DMS 273 treated with DMSO at 0.1 percent for 48 hours (cell line): ENCODE measurements at regions not wholly inside any gene's neighbourhood (a gene's known extent, or its start where the extent isn't known, plus 50 kb on each side); places are given as distances from the start of the nearest gene placed in this dataset.

ENCODE experiments used
- DNase-seq: peaks from one replicate; lab custom pipeline; 2025; lab: John Stamatoyannopoulos, UW

DNA sequence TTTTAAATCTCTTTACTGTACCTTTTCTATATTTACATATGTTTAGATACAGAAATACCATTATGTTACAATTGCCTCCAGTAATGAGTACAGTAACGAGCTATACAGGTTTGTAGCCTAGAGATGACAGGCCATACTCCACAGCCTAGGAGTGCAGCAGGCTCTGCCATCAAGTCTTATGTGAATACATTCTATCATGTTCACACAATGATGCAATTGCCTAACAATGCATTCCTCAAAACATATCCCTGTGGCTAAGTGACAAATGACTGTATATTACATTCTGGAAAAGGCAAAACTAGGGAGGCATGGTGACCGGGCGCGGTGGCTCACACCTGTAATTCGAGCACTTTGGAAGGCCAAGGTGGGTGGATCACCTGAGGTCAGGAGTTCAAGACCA, 192.4 kb upstream of the IGF1R start:
- DNase-seq, result no peak

GRCh38 chr15:98476559-98476958, 171.8 kb upstream of the IGF1R start:
- DNase-seq, result no peak

DNA sequence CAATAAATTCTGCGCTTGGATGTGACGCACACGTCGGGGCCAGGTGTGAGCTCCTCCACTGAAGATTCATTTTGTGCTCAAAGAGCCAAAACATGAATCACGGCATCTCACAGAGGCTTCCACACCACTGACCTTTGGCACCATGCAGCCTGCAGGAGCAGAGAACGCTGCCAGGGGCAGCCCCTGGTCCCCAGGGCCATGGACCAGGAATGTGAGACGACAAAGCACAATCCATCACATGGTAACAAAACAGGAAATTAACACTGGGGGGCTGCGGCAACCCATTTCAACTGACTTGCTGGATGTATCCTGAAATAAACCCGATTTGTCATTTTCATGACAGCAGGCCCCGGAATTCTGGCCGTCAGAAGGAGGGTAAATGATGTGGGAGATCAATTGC, 167.5 kb upstream of the IGF1R start:
- no peak for DNase-seq

DNA sequence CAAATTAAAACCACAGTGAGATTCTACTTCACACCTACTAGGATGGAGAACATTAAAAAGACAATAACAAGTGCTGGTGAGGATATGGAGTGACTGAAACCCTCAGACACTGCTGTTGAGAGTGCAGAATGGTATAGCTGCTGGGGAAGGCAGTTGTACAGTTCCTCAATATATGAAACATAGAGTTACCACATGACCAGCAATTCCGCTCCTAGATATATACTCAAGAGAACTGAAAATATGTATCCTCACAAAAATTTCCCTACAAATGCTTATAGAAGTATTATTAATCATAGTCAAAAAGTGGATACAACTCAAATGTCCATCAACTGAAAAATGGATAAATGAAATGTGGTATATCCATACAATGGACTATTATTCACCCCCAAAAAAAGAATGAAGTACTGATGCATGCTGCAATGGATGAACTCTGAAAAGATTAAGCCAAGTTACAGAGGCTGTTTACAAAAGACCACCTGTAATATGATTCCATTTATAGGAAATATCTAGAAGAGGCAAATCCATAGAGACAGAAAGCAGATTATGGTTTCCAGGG, 164.7 kb upstream of the IGF1R start:
- no peak for DNase-seq

- no peak for DNase-seq
These were observed 163.4 kb upstream of the IGF1R start for GRCh38 chr15:98484914-98485313.

DNA sequence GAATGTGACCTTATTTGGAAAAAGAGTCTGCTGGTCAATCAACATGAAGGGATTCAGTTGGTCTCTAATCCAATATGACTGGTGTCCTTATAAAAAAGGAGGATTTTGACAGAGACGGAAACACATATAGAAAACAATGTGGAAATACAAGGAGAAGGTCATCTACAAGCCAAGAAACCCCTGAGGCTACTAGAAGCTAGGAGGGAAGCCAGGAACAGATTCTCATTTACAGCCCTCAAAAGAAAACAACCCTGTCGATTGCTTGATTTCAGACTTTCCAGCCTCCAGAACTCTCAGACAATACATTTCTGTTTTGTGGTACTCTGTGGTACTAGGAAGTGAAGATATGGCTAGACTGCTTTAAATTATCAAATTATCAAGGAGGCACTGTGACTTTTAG, 162.9 kb upstream of the IGF1R start:
- DNase-seq, result no peak

- DNase-seq, result no peak
These were observed 154.3 kb upstream of the IGF1R start for GRCh38 chr15:98493966-98494511.

- no peak for DNase-seq
These were observed 147.1 kb upstream of the IGF1R start for GRCh38 chr15:98501192-98501591.

GRCh38 chr15:98501632-98502031, 146.7 kb upstream of the IGF1R start:
- no peak for DNase-seq

GRCh38 chr15:98503970-98504369, 144.4 kb upstream of the IGF1R start:
- no peak for DNase-seq

- DNase-seq, result no peak
These were observed 143.3 kb upstream of the IGF1R start for GRCh38 chr15:98504998-98505397.

- DNase-seq, result no peak
These were observed 142.7 kb upstream of the IGF1R start for GRCh38 chr15:98505611-98506031.

DNA sequence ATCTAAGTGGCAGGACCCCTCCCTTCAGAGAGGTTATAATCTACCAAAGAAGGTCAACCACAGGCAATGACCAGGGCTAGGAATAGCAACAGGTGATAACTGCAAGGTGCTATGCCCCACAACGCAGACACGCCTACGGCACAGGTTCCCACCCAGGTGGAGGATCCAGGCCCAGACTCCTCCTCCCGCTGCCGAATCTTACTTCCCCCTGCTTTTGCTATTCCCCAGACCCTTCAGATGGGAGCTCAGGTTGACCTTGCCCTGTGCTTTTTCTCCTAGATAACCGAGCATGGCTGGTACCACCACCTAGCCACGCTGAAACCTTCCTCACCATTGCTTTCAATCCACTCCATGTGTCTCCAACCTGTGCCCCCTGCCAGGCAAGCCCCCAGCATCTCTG, 142.2 kb upstream of the IGF1R start:
- DNase-seq, result no peak

- DNase-seq, result no peak
These were observed 141.6 kb upstream of the IGF1R start for GRCh38 chr15:98506711-98507110.

GRCh38 chr15:98513428-98513986, 134.8 kb upstream of the IGF1R start:
- no peak for DNase-seq

- no peak for DNase-seq
These were observed 134.2 kb upstream of the IGF1R start for GRCh38 chr15:98514034-98514622.

DNA sequence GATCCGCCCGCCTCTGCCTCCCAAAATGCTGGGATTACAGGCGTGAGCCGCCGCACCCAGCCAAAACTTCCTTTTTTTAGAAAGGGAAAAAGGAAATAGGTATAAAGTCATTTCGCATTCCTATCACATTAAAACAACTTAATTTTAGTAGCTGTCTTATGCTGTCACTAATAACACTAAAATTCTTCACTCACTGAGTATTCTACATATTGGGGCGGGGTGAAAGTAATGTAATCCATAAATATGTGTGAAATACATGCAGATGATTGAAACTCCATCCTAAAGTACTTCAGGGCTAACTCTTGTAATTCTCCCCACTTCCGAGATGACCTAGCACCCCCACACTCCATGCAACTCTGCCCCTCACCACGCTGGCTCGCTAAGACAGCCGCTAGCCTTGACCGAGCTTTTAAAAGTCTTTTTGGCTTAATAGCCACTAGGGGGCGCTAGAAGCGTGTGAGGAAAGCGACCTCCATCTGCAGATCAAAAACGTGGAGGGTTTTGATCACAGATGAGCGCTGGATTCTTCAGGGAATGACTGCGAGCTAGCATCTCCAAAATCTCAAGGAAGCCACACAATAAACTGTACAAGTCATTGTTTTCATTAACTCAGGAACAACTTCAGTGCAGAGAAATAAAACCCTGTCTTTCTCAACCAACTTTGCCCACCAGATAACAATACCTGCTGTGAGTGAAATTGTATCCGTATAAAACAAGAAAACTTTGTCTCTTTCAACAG, 129.3 kb upstream of the IGF1R start:
- DNase-seq, result peak; percentile 8

DNA sequence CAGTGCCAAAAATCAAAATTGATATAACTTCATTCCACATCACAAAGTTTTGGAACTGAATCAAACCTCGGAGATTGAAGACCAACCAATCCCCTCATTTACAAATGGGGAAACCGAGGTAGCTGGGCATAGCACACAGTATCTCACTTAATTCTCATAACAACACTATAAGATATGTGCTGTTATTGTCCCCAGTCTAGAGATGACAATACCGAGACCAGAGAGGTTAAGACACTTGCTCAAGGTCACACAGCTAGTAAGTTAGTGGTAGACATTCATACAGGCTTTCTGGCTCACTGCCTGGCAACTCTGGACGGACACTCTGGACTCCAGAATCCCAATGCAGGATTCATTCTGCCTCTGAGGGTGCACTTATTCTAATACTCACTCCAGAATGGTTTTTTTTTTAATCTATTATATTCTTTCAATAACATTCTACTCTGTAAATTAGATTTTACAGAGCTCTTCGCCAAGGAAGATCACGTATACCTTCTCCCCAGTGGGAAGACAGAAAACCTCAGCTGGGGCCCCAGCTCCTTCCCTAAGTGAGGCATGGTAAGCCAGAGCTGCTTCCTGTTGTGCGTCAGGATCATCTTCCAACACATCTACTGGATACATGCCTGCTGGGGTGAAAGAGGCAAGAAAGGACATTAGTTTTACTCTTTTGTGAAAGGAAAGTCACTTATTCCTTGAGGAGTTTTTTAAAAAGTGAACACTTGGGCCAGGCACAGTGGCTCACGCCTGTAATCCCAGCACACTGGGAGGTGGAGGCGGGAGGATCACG, 128.4 kb upstream of the IGF1R start:
- DNase-seq, result no peak

DNA sequence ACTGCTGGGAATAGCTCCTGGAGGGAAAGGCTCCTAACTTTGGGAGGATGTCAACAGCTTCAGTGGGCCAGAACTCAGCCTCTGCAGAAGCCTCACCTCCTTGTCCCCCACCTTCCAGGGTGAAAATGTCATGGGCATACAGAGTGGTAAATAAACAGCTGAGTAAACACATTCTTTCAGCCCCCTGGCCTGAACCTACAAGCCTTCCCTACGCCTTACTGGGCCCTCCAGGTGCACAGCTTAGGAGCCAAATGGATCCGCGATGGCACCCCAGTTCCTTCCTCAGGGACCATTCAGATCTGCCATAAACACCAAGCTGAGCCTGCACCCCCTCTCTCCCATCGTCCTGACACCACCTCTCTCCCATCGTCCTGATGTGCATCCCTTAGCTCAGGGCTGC, 126.2 kb upstream of the IGF1R start:
- DNase-seq, result no peak

GRCh38 chr15:98523912-98524662, 124.3 kb upstream of the IGF1R start:
- DNase-seq, result no peak

GRCh38 chr15:98524838-98525660, 123.3 kb upstream of the IGF1R start:
- DNase-seq, result no peak
